ENCODE measurements at regions not wholly inside any gene's neighbourhood (a gene's known extent, or its start where the extent isn't known, plus 50 kb on each side); places are given as distances from the start of the nearest gene placed in this dataset.

DNA sequence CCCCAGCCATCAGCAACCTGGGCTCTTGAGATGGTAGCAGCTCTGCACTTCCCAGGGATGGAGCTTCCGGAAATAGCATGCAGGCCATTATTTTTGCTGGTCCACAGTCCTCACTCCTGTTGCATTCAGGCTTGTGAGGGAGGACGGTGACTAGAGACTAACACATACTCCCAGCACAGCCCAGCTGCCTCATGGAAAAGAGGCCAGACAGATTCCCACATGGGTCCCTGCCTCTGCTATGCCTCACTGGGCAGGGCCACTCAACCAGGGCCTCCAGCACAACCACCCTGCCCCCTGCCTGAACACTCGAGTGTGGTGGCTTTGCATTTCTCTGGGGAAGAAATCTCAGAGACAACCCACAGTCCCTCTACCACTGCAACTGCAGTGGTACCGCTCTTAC is 1195.1 kb downstream of the PCDH18 start:
- Histone ChIP-seq H3K79me2 (ENCODE audit: control insufficient read depth, insufficient read depth, low read length) (no peaks in the 10 kb centered on the region), H4K20me1 (ENCODE audit: control insufficient read depth, insufficient read depth, low read length, poor library complexity, severe bottlenecking) (no peaks in the 10 kb centered on the region), H3K4me3 (ENCODE audit: control extremely low read depth in 1 of 5, extremely low read depth in 1 of 5, insufficient read depth in 1 of 5, low read depth in 2 of 5, low read length in 4 of 5) (no peak overlapping the region), H3K4me1 (ENCODE audit: control insufficient read depth in 2 of 2, insufficient read depth in 2 of 2, low read length in 2 of 2) (no peaks in the 10 kb centered on the region), H3K4me2 (replicated peaks; ENCODE audit: low read depth, low read length, poor library complexity, severe bottlenecking) (no peak overlapping the region), H3K9me3 (ENCODE audit: control extremely low read depth in 1 of 3, control insufficient read depth in 2 of 3, insufficient read depth in 1 of 3, low read length in 2 of 3) (peaks cover 0 to 19% (median 0%) of the 10 kb centered on the region in 3 donors), H2AFZ (ENCODE audit: insufficient read depth, low read depth, low read length, poor library complexity, severe bottlenecking) (no peak overlapping the region), H3K27ac (ENCODE audit: low read length in 2 of 2) (no peak overlapping the region), H3K9ac (ENCODE audit: low read length) (no peak overlapping the region), H3K27me3 (replicated peaks in 1 of 4; ENCODE audit: control extremely low read depth in 1 of 4, control insufficient read depth in 3 of 4, insufficient read depth in 4 of 4, low read length in 3 of 4) (no peaks in the 10 kb centered on the region), H3K36me3 (replicated peaks in 1 of 2; ENCODE audit: control extremely low read depth in 1 of 2, control insufficient read depth in 1 of 2, extremely low read depth in 1 of 2, insufficient read depth in 2 of 2, low read length in 1 of 2) (no peaks in the 10 kb centered on the region)
- H3K9me3 Mint-ChIP-seq (ENCODE audit: insufficient read depth): peaks cover 4% of the 10 kb centered on the region
- H3K4me1 Mint-ChIP-seq: no peaks in the 10 kb centered on the region
- no peak for DNase-seq
- ATAC-seq (ENCODE audit: low read depth): no peak
- no peak overlapping the region for H3K4me3 Mint-ChIP-seq
- no peak overlapping the region for H3K27ac Mint-ChIP-seq
- POLR2A ChIA-PET: no interaction called here
- CTCF ChIA-PET: no interaction called here
- H3K27me3 Mint-ChIP-seq: no peaks in the 10 kb centered on the region
- TF ChIP-seq, protein P1, sequence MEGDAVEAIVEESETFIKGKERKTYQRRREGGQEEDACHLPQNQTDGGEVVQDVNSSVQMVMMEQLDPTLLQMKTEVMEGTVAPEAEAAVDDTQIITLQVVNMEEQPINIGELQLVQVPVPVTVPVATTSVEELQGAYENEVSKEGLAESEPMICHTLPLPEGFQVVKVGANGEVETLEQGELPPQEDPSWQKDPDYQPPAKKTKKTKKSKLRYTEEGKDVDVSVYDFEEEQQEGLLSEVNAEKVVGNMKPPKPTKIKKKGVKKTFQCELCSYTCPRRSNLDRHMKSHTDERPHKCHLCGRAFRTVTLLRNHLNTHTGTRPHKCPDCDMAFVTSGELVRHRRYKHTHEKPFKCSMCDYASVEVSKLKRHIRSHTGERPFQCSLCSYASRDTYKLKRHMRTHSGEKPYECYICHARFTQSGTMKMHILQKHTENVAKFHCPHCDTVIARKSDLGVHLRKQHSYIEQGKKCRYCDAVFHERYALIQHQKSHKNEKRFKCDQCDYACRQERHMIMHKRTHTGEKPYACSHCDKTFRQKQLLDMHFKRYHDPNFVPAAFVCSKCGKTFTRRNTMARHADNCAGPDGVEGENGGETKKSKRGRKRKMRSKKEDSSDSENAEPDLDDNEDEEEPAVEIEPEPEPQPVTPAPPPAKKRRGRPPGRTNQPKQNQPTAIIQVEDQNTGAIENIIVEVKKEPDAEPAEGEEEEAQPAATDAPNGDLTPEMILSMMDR (IDR thresholded peaks at IDR 0.05): no peak
- TF ChIP-seq EZH2 (IDR thresholded peaks at IDR 0.05; ENCODE audit: borderline replicate concordance, insufficient read depth, low read depth, low read length, poor library complexity, severe bottlenecking): no peak
- WGBS (ENCODE audit: insufficient coverage): 89% methylated on average over 1 of the region's 4 CpGs
- intact Hi-C loops (cut with micrococcal nuclease): no loop called here

DNA sequence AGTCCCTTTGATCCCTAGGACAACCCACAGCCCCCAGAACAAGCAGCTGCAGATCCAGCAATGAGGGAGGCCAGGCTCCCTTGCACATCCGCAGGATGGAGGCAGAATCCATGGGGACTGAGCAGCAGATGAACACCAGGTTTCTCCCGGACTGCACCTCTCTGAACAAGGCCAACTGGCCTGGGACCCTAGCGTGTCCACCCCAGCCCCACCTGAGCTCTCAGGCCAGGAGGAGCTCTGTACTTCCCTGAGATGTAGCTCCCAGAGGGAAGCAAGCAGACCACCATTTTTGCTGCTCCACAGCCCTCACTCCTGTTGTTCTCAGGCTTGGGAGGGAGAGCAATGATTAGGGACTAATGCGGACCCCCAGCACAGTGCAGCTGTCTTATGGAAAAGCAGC is 1195.8 kb downstream of the PCDH18 start:
- H3K27me3 Mint-ChIP-seq: no peaks in the 10 kb centered on the region
- POLR2A ChIA-PET: no interaction called here
- CTCF ChIA-PET: no interaction called here
- Histone ChIP-seq H3K4me3 (ENCODE audit: control extremely low read depth in 1 of 5, extremely low read depth in 1 of 5, insufficient read depth in 1 of 5, low read depth in 2 of 5, low read length in 4 of 5) (no peak overlapping the region), H3K4me1 (ENCODE audit: control insufficient read depth in 2 of 2, insufficient read depth in 2 of 2, low read length in 2 of 2) (no peaks in the 10 kb centered on the region), H2AFZ (ENCODE audit: insufficient read depth, low read depth, low read length, poor library complexity, severe bottlenecking) (no peak overlapping the region), H3K27me3 (replicated peaks in 1 of 4; ENCODE audit: control extremely low read depth in 1 of 4, control insufficient read depth in 3 of 4, insufficient read depth in 4 of 4, low read length in 3 of 4) (no peaks in the 10 kb centered on the region), H3K27ac (ENCODE audit: low read length in 2 of 2) (no peak overlapping the region), H3K9me3 (ENCODE audit: control extremely low read depth in 1 of 3, control insufficient read depth in 2 of 3, insufficient read depth in 1 of 3, low read length in 2 of 3) (peaks cover 0 to 15% (median 0%) of the 10 kb centered on the region in 3 donors), H3K36me3 (replicated peaks in 1 of 2; ENCODE audit: control extremely low read depth in 1 of 2, control insufficient read depth in 1 of 2, extremely low read depth in 1 of 2, insufficient read depth in 2 of 2, low read length in 1 of 2) (no peaks in the 10 kb centered on the region), H3K79me2 (ENCODE audit: control insufficient read depth, insufficient read depth, low read length) (no peaks in the 10 kb centered on the region), H3K4me2 (replicated peaks; ENCODE audit: low read depth, low read length, poor library complexity, severe bottlenecking) (no peak overlapping the region), H3K9ac (ENCODE audit: low read length) (no peak overlapping the region), H4K20me1 (ENCODE audit: control insufficient read depth, insufficient read depth, low read length, poor library complexity, severe bottlenecking) (no peaks in the 10 kb centered on the region)
- intact Hi-C loops (cut with micrococcal nuclease): no loop called here
- no peaks in the 10 kb centered on the region for H3K4me1 Mint-ChIP-seq
- no peak overlapping the region for H3K4me3 Mint-ChIP-seq
- H3K9me3 Mint-ChIP-seq (ENCODE audit: insufficient read depth): peaks cover 4% of the 10 kb centered on the region
- TF ChIP-seq, protein P1 (IDR thresholded peaks at IDR 0.05): no peak
- no peak for TF ChIP-seq EZH2 (IDR thresholded peaks at IDR 0.05; ENCODE audit: borderline replicate concordance, insufficient read depth, low read depth, low read length, poor library complexity, severe bottlenecking)
- DNase-seq: no peak
- no peak overlapping the region for H3K27ac Mint-ChIP-seq
- no peak for ATAC-seq (ENCODE audit: low read depth)
- WGBS (ENCODE audit: insufficient coverage): 100% methylated on average over 4 of the region's 4 CpGs
